WTC11 (cell line): ENCODE measurements at regions not wholly inside any gene's neighbourhood (a gene's known extent, or its start where the extent isn't known, plus 50 kb on each side); places are given as distances from the start of the nearest gene placed in this dataset.

Source experiments
- CBFB ChIP-seq: sonication (generic); formaldehyde crosslinking; IDR thresholded peaks from 2 replicates; pipeline ENCODE4 v1.8.1; 2022; ENCODE audit warnings: mild to moderate bottlenecking, low read depth, missing genetic modification reagents
- ERG ChIP-seq: fragments of 250-450 bp; sonication (Bioruptor Pico); IDR thresholded peaks from 2 replicates; pipeline ENCODE4 v1.8.0; 2021; ENCODE audit warnings: mild to moderate bottlenecking
- TF ChIP-seq, protein P1 (sequence below): sonication (generic); formaldehyde crosslinking; IDR thresholded peaks from 2 replicates; pipeline ENCODE4 v1.8.0; 2022; ENCODE audit warnings: mild to moderate bottlenecking, missing genetic modification reagents

DNA sequence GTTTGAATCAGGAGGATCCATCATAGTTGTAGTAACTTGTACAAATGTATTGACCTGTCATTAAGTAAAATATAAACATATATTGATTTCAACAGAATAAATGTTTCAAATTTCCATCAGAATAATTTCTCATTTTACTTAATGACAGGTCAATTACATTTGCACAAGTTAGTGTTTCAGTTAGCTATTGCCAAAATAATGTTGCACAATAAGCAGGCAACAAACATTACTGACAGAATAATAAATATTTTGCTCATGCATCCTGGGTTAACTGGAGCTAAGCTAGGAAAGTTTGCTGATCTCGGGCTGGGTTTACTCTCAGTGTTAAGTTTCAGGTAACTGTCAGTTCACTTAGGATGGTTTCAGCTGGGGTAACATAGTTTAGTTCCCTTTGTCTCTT lies 822.4 kb downstream of the KCNT2 start:
- no peak for TF ChIP-seq ERG (CRISPR knock-in tag)
- TF ChIP-seq CBFB (CRISPR knock-in tag), result no peak
- TF ChIP-seq, protein P1, sequence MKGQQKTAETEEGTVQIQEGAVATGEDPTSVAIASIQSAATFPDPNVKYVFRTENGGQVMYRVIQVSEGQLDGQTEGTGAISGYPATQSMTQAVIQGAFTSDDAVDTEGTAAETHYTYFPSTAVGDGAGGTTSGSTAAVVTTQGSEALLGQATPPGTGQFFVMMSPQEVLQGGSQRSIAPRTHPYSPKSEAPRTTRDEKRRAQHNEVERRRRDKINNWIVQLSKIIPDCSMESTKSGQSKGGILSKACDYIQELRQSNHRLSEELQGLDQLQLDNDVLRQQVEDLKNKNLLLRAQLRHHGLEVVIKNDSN (CRISPR knock-in tag), result no peak
